HG03097 (cell line): ENCODE measurements at regions not wholly inside any gene's neighbourhood (a gene's known extent, or its start where the extent isn't known, plus 50 kb on each side); places are given as distances from the start of the nearest gene placed in this dataset.
"Not testable (repeated sequence)": the region's sequence is repeated elsewhere in the genome, so short reads cannot be mapped to it uniquely, and the experiment has no call there.

ENCODE experiments used
- ATAC-seq: cut with Tn5 transposase; IDR thresholded peaks from one replicate; pipeline ENCODE4 v1.9.1; 2021; ENCODE audit not compliant: unreplicated experiment, low FRiP score

DNA sequence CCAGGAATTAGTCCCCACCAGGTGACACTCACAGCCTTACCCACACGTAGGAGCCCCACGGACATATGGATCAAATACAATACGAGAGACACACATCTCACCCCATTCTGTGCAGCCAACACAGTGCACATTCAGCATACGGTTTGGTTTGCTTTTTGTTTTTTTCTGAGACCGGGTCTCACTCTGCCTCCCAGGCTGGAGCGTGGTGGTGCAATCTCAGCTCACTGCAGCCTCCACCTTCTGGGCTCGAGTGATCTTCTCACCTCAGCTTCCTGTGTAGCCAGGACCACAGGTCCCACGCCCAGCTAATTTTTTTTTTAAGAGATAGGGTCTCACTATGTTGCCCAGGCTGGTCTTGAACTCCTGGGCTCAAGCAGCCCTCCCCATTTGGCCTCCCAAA is 102.8 kb downstream of the POTEB start:
- not testable (repeated sequence) for ATAC-seq

DNA sequence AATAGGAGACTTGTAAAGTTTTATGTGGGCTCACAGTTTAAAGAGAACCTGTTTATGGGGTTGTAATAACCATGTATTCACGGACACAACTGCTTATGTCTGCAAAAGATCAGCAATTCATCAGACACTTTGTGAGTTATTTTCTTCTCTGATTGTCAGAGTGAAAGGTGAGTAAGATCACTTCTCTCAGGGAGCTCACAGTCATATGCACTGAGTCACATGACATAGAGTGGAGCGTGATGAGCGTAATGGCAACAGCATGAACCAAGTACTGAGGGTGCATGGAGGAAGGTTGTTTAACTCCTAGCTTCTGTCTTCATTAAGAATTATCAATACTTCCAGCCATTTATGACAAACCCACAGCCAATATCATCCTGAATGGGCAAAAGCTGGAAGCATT is 111.0 kb downstream of the POTEB start:
- not testable (repeated sequence) for ATAC-seq

DNA sequence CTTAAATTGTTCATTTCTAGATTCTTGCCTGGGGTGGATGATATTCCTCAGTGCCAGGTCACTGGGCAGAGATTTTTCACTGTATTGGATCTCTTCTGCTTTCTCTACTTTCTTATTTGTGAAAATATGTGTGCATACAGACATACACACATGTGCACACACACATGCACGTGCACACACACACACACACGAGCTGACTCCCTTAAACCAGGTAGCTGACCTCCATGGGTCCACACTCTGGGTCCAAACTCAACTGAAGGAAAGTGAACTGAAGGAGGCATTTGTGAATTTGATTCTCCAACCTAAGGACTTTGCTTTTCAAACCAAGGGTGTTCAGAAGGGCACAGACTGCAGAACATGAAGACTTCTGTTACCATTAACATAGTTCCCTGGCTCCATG is 113.8 kb downstream of the POTEB start:
- not testable (repeated sequence) for ATAC-seq

DNA sequence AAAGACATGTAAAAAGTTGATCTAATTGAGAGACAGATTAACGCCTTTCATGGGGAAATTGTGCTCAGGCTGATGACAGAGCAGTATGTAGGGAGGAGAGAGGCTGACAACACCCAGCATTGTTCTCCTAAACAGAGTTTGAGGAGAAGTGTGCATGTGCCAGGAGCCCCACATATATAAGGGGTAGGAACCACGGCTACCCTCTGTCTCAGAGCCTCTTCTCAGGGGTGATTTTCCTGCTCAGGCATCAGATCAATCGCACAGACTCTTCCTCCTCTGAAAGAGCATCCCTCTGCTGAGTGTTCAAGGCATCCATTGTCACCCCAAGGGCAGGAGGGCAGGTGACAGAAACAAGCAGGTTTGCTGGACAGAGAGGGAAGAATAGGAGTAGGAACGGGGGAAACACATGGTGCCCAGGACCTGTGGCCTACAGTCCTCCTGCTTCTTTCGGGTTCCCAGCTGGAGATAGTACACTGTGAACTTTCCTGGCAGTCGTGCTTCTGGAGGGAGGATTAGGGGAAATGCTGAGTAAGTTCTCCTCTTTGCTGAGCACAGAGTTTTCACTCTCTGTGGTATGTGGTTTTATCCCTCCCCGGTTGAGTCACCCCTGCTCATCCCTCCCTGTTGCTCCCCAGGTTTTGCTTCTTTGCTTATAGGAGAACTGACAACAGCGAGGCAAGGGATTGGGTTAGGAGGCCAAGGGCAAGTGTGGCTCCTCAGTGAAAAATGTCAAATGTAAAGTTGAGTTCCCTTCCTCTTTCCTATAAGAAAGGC is 117.1 kb downstream of the POTEB start:
- not testable (repeated sequence) for ATAC-seq

DNA sequence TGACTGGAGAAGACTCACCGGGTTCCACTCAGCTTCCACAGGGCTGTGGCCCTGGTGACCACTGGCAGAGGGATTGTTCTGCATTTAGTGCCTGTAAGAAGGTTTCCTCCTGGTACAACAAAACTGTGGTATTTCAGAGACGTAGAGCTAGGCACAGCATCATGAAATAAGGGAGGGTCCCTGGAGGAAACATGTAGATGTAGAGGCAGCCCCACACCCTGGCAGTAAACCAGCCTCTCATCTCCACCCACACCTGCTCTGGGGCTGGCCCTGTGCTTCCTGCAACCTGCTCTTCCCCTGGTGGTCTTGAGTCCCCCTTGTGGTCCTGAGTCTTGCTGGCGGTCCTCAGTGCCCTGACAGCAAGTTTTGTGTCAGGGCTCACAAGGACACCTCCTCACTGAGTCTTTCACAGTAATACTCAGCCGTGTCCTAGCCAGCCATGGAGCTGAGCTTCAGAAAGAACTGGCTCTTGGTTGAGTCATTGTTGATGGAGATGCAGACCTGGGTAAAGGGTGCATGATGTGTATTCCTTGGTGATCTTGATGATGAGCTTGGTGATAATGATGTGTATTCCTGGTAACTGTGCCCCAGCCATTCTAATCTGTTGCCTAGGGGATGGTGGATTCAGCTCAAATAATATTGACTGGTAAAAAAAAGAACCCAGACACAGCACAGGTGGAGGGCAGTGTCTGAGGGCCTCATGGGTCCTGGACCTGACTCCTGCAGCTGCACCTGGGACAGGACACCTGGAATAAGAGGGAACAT is 118.0 kb downstream of the POTEB start:
- not testable (repeated sequence) for ATAC-seq

DNA sequence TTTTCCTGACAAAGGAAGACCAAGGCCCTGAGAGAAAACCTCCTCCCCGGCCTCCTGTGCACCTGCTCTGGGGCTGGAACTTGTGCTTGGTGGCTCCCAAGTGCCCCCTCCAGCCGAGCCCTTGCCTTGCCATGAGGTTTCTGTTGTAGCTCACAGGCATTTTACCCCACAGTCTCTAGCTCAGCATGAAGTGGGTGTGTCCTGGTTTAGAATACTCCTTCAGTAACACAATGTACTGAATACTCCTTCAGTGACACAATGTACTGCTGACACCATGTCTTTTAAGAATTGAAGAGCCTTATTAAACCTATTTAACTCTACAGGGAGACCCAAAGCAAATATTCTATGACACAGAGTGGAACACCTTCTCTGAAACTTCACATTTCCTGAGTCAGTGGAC is 123.7 kb downstream of the POTEB start:
- ATAC-seq = not testable (repeated sequence)

DNA sequence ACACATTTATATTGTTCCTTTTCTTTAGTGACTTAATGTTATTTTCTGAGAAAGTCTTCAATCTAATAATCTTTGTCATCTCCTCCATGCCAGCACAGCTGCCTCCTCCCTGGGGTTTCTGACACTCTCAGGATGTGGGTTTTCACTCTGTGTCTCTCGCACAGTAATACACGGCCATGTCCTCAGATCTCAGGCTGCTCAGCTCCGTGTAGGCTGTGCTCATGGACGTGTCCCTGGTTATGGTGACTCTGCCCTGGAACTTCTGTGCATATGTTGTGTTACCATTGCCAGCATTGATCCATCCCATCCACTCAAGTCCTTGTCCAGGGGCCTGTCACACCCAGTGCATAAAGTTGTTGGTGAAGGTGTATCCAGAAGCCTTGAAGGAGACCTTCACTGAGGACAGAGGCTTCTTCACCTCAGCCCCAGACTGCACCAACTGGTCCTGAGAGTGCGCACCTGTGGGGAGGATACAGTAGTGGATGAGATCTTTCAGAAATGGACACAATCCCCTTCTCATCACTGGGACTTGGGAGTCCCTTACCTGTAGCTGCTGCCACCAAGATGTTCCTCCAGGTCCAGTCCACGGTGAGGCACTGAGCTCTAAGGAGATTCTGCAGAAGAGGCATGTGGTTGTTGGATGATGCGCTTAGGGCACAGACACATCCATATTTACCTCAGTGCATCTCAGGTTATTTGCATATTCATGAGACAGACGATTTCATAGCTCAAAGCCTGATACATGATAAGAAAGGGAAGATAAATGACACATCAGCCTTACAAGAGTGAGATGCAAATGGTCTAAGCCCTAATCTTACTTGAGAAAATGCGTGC is 125.2 kb downstream of the POTEB start:
- ATAC-seq = not testable (repeated sequence)

DNA sequence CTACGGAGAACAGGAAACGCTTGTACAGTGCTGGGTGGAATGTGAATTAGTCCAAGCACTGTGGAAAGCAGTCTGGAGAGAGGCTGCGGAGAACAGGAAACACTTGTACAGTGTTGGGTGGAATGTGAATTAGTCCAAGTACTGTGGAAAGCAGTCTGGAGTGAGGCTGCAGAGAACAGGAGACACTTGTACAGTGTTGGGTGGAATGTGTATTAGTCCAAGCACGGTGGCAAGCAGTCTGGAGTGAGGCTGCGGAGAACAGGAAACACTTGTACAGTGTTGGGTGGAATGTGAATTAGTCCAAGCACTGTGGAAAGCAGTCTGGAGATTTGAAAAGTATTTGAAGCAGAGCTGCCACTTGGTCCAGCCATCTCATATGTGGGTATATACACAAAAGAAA is 128.4 kb downstream of the POTEB start:
- ATAC-seq = not testable (repeated sequence)

DNA sequence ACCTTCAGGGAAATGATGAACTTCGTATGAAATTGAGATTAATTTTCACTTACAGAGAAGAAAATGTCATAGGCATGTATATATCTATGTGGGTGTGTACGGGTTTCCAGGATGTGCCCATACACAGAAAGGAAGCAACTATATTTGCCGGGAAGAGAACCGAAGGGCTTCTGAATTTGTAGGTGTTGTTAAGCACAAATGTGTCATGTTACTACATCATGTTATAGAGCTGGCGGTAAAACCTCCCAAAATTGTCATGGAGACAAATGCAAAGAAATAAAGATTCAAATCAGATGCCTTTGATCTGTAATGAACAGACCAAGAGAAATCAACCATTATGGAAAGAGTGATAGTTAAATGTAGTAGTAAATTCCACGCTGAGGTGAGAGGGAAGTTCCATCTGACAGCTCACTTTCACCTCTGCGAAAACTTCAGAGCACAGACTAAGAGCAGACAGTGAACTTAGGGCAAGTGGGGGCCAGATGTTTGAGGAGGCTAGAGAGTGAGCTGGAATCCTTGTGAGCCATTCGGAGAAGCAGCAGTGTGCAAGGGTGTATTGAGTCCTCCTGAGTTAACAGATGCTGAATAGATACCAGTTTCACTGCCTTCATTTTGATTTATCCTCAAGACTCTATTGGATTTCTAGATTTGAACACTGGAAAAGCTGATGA is 133.2 kb downstream of the POTEB start:
- not testable (repeated sequence) for ATAC-seq

DNA sequence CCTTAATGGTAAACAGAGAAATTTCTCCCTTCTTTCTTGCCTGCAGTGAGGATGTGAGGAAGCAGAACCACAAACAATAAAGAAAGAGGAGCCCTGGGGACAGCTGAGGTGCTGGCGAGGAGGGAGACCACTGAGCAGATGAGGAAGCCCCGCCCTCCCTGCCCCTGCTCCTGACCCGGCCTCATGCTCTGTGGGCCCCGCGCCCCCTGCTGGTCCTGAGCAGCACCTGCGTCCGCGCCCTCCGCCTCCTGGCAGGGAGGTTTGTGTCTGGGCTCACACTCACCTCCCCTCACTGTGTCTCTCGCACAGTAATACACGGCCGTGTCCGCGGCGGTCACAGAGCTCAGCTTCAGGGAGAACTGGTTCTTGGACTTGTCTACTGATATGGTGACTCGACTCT is 135.5 kb downstream of the POTEB start:
- ATAC-seq = not testable (repeated sequence)

DNA sequence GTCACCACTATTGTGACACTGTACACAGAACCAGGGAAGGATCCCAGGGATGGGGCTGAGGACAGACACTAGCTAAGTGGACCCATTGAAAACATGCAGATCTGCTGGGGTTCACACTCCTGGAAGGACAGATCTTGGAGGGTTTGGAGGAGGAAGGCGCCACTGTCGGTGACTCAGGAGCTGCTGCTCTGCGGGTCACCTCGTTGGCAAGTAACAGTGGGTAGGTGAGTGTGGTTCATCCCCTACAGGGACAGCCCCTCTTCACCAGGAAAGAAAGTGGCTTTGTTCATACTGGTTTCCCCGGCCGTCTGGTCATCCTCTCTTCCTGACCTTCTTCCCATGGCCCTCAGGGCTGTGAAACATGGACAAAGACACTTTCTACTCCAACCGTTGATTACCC is 139.5 kb downstream of the POTEB start:
- ATAC-seq = not testable (repeated sequence)

DNA sequence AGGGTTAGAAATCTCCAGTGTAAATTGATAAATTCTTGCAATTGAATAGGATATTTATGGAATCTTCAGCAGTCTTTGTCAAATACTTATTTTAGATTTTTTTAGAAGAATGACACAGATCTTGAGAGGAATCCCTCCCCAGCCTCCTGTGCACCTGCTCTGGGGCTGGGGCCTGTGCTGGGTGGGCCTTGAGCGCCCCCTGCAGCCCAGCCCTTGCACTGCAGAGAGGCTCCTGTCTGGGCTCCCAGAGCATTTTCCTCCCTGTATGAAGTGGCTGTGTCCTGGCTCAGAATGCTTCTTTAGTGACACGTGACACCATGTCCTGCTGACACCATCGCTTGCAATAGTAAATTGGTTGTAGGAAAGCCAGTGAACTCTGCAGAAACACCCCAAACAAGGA is 141.1 kb downstream of the POTEB start:
- not testable (repeated sequence) for ATAC-seq

DNA sequence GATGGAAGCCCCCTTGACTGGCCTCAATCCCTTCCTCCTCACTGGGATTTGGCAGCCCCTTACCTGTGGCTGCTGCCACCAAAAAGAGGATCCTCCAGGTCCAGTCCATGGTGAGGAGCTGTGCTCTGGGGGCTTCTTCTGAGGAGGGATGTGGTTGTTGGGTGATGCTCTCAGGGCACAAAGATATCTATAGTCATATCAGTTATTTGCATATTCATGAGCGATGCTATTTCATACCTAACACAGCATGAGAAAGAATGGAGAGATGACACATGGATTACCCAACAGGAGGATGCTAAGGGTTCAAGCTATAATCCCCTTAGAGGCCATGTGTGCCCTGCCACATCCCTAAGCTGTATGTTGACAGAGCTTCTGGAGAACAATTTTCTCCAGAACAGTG is 141.7 kb downstream of the POTEB start:
- ATAC-seq = not testable (repeated sequence)

DNA sequence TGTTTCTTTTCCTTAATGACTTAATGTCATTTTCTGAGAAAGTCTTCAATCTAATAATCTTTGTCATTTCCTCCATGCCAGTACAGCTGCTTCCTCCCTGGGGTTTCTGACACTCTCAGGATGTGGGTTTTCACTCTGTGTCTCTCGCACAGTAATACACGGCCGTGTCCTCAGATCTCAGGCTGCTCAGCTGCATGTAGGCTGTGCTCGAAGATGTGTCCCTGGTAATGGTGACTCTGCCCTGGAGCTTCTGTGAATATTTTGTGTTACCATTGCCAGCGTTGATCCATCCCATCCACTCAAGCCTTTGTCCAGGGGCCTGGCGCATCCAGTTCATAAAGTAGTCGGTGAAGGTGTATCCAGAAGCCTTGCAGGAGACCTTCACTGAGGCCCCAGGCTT is 142.2 kb downstream of the POTEB start:
- not testable (repeated sequence) for ATAC-seq

DNA sequence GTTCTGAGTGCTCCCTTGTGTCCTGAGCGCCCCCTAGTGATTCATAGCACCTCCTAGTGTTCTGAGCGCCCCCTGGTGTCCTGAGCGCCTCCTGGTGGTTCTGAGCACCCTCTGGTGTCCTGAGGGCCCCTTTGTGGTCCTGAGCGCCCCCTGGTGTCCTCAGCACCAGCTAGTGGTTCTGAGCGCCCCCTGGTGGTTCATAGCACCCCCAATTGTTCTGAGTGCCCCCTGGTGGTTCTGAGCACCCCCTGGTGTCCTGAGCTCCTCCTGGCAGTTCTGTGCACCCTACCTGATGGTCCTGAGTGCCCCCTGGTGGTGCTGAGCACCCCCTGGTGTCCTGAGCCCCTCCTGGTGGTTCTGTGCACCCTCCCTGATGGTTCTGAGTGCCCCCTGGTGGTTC is 146.0 kb downstream of the POTEB start:
- peak; percentile 50 for ATAC-seq

DNA sequence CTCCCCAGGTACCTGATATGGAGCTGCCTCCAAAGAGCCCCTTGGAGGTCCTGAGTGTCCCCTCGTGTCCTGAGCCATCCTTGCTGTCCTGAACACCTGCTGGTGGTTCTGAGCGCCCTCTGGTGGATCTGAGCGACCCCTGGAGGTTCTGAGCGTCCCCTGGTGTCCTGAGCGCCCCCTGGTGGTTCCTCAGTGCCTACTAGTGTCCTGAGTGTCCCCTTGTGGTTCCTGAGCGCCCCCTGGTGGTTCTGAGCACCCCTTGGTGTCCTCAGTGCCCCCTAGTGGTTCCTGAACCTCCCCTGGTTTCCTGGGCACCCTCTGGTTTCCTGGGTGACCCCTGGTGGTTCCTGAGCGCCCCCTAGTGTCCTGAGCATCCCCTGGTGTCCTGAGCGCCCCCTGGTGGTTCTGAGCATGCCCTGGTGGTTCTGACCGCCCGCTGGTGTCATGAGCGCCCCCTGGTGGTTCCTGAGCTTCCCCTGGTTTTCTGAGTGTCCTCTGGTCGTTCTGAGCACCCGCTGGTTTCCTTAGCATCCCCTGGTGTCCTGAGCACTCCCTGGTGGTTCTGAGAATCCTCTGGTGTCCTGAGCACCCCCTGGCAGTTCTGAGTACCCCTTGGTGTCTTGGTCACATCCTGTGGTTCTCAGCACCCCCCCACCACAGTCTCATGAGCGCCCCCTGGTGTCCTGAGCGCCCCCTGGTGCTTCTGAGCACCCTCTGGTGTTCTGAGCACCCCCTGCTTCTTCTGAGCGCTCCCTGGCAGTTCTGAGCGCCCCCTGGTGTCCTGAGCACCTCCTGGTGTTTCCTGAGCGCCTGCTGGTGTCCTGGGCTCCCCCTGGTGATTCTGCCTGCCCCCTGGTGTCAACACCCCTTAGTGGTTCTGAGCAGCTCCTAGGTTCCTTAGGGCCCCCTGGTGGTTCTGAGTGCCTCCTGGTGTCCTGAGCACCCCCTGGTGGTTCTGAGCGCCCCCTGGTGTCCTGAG is 146.8 kb downstream of the POTEB start:
- peak; percentile 78 for ATAC-seq

DNA sequence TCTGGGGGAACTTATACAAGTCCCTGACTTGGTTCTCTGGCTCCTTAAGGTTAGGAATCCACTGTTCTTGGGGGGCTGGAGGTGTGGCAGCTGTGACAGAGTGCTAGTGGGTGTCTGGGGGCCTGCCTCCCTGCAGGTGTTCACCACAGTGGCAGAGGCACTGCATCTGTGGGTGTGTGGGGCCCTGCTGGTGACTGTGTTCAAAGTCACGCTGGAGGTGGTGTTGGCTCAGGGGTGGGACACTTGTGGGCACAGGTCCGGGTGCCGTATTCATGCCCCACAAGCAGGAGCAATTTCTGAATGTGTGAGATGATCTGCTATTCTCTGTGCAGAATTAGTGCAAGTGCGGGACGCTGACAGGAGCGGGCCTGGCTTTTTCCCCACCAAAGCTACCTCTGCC is 152.5 kb downstream of the POTEB start:
- not testable (repeated sequence) for ATAC-seq

DNA sequence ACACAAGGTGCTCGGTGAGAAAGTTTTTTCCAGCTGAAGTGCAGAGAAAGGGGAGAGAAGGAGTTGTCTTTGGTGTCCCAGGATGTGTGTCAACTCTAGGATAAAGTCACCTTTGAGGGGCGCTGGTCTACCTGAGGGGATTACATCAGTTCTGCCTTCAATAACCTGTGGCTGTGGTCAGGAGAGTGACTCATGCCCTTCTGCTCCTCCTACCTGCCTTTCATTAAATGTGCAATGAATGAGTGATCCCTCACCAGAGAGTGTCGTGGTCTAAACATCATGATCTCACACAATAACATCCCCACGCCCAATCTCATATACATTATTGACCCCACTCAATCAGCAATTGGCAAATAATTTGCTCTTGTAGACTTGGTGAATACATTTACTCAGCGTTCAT is 156.4 kb downstream of the POTEB start:
- ATAC-seq = not testable (repeated sequence)

DNA sequence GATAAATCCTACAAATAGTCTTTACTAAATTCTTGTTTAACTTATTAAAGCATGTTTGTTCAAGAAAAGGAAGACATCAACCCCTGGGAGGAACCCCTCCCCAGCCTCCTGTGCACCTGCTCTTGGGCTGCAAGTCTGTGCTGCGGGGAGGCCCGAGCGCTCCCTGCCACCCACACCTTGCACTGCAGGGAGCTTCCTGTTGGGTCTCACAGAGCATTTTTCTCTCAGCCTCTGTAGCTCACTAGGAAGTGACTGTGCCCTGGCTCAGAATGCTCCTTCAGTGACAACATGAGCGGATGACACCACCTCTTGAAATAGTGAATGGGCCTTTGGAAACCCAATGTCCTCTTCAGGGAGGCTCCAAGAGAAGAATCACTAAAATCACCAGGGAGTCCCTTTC is 158.8 kb downstream of the POTEB start:
- peak; percentile 71 for ATAC-seq
